Stimulated activated CD8-positive, alpha-beta memory T cell treated with anti-CD3 and anti-CD28 coated beads, Interleukin-2, amount 100 ng/mL, for 48 hours (primary cell): ENCODE measurements at regions not wholly inside any gene's neighbourhood (a gene's known extent, or its start where the extent isn't known, plus 50 kb on each side); places are given as distances from the start of the nearest gene placed in this dataset.

Source experiments
- DNase-seq, 2 donors: peaks; one replicate each; pipeline ENCODE4 v3.0.0-alpha.2; 2020; ENCODE audit warnings: low read depth in 2 of 2

DNA sequence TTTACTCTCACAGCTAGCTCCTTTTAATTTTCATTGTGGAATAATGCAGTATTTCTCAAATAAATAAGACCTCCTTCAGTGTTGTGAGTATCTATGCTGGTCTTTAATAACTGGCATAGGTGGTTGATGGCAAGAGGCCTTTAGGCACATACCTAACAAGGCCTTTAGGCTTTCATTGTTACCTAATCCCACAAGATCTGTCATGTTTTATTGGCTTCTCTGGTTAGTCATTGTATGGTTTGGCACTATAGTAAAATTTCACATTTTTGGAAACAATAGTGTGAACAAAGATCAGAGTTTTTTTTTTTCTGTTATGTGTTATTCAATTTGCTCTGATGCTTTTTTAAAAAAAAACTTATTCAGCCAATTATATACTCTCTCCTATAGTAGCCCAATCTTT is 89.8 kb upstream of the NEUROD1 start:
- no peak for DNase-seq

DNA sequence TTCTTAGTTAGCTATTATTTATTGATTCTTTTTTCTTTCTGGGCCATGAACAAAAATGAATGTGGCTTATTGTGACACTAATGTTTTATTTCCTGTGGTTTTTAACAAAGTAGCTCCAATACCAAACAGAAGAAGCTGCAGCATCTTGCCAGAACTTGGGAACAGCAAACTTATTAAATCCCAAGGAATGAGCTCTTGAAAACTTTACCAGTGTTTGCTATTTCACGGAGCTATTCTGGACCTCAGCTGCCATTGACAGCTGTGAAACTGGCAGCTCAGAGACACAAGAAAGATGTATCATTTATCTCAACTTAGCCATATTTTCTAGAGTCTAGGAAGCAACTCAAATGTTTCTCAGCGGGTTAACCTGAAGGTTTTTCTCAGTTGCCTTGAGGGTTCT is 91.0 kb upstream of the NEUROD1 start:
- no peak for DNase-seq

DNA sequence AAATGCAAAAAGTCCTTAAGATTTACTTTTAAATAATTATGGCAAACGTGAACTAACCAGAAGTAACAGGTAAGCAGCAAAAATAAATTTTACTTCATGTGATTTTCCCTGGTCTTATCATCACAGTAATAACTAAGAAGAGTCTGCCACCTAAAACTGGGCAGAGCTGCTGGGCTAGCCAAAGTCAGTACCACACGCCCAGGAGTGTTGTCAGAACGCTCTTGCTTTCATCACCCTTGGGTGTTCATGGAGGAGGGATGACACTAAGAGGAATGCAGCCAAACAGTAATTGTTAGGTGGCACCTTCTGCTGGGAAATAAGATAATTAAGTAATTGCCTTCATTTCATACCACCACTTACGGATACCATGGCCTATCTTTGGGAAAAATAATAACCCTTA is 92.0 kb upstream of the NEUROD1 start:
- no peak for DNase-seq

DNA sequence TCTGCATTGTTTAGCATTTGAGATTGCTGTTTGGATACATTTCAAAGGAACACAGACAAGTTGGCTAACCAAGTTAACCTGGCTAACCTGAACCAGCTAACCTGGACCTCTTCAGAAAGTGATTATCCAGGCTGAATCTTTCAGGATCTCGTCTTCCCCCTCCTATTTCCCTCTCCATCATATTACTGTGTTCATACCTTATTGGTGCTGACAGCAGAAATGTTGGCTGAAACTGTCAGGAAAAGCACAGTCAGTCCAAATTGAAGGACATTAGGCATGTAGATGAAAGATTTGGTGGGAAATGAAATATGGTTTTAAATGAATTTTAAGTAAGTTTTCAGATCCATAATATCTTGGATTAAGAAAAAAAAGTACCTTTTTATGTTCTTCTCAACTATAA is 92.5 kb upstream of the NEUROD1 start:
- no peak for DNase-seq

- no peak for DNase-seq
Measured at GRCh38 chr2:181774685-181775084, 94.4 kb upstream of the NEUROD1 start.

DNA sequence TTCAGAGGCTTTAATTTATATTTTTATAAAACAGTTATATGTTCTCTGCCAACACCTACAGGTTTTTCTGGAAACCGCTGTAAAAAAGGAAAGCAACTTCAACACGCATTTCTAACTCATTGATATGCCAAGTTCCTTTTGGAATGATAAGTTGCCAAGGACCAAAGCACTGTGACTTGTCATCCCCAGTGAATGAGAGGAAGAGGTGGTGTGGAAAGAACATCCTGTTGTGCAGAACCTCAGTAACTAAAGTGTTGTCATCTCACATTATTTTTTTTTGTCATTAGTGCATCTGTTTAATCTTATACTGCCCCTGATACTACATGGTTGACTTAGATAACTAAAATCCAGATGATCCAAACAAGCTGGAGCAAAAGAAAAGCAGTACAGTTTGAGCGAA is 96.0 kb upstream of the NEUROD1 start:
- no peak for DNase-seq

DNA sequence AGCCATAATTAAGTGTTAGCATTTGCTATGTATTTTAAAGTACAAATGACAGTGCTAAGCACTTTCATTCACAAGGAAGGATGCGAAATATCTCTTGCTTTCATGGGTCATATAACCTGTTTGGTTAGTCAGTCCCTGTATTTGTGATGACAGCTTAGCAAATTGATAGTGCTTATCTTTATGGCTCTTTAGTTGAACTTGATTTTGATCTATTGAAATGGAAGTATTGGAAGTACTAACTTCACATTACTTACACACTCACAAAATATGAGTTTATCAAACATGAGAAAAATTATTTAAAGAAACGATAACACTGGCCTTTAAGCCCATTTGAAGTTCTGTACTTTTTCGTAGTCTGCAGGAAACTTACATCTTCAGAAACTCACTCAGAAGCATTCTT is 97.4 kb upstream of the NEUROD1 start:
- no peak for DNase-seq

DNA sequence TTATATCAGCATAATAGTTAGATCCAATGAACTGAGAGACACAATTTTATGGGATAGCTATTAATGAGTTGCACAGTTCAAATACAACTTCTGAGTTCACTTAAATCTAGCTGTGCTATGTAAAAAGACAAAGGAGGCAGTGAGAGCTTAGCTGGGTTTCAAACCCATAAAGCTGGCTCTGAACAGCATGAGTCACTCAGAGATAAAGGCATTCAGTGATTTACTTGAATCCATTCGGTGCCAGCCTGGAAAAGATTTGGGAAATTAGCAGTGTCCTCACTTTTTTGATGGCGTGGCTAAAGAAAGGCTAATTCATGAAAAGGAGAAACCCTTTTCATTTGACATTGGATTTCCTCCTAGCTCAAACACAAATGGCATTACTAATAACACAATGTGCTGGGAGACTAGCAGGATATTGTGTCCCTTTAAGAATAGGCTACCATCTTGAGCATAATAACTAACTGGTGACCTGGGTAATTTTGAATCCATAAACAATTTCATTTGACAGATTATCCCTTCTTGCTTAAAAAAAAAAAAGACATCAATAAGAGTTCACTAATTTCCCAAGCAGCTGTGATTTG is 98.4 kb upstream of the NEUROD1 start:
- DNase-seq = no peak

DNA sequence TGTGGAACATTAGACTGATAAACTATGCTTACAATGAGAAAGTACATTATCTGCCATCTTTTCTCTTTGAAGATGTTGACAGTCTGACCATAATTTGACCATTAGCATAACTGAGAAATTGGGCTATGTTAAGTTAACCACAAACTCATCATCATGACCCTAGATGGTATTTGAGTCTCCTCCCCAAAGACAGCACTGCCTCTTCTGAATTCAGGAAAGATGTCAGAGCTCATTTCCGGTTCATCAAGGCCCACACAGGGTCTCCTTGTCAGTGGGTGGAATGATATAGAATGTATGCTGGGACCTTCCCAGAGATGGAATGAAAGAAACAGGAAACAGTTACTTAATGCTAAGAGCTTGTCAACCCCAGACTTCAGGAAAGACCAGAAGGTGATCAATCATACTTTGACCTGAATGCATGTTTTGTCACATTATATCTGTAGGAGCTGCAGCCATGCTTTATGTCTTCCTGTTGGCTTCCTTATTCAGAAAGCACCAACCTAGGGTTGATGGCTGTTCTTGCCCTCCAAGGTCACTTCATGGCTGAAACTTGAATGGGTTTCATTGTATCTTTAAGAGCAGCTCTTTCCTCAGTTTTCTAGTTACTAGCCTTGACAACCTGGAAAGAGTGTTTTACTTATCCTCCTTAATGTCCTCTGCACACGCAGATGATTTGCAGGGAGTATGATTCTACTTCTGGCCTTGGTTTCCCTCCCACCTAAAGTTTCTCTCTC is 99.1 kb upstream of the NEUROD1 start:
- DNase-seq = no peak

DNA sequence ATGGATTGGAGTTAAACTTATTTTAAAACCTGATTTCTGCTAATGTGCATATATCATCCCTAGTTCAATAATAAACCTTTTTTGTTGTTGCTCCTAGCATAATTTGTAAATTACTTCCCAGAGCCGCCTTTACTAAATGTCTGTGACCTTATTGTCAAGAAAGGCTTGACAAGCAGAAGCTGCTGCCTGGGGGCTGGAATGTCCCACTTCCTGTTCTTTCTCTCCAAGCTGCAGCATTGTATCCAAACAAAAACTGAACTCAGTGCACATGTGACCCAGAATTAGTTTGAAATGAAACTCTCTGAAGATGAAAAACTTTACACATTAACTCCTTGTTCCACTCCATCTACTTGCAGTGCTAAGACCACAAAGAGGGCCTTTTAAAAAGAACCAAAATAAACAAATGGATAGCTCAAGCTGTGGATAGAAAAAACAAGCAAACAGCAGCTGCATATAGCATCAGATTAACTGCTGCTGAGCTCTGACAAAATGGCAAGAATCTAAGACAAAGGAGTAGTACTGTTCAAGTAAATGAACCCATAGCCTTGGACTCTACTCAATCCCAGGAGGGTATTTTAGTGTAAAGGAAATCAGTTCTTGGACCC is 99.8 kb upstream of the NEUROD1 start:
- no peak for DNase-seq

DNA sequence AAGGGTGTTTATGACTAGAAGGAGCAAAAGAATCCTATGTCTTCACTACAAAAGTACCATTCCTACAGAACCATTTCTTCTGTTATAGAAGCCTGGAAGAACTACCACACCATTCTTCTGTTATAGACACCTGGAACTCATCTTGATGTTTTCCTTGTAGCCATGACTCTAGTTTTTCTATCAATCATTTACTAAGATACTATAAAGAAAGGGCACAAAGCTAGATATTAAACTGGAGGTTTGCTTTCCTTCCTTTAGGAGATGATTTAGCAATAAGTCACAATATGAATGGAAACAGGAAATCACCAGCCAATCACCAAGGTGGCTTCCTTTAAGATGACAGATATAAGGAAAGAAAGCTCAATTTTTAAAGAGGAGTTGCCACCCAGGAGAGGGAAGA is 100.3 kb upstream of the NEUROD1 start:
- no peak for DNase-seq

DNA sequence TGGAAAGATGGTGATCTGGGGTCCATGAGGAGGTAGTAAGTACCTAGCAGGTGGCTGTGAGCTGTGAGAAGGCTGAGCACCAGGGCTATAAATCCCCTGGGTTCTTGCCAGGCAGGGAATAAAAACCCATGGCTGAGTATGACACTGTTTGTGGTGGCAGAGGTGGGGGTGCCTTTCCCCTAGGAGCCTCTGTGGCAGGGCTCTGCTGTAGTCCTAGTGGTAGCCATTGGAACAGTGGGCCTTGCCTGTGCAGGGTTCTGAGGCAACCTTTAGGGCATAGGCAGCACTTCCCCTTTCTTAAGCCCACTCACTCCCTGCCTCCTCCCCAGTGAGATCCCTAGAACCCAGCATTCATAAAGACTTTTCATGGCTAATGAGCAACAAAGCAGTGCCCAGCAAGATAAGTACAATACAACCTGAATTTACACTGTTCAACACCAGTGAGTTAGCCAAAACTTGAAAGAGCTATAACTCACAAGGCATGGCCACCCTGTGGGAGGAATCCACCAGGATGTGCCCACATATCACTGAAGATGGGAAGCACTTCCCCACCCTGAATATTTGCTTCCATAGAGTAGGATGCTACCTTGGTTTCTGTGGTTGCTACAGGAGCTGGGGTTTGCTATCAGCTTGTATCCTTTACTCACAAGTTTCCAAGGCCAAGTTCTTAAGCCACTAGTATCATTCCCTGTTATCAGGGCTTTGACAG is 100.9 kb upstream of the NEUROD1 start:
- no peak for DNase-seq

- no peak for DNase-seq
Measured at GRCh38 chr2:181782660-181783059, 102.3 kb upstream of the NEUROD1 start.

GRCh38 chr2:181784556-181784955 is 104.2 kb upstream of the NEUROD1 start:
- no peak for DNase-seq

- no peak for DNase-seq
Measured at GRCh38 chr2:181785691-181786344, 105.5 kb upstream of the NEUROD1 start.

DNA sequence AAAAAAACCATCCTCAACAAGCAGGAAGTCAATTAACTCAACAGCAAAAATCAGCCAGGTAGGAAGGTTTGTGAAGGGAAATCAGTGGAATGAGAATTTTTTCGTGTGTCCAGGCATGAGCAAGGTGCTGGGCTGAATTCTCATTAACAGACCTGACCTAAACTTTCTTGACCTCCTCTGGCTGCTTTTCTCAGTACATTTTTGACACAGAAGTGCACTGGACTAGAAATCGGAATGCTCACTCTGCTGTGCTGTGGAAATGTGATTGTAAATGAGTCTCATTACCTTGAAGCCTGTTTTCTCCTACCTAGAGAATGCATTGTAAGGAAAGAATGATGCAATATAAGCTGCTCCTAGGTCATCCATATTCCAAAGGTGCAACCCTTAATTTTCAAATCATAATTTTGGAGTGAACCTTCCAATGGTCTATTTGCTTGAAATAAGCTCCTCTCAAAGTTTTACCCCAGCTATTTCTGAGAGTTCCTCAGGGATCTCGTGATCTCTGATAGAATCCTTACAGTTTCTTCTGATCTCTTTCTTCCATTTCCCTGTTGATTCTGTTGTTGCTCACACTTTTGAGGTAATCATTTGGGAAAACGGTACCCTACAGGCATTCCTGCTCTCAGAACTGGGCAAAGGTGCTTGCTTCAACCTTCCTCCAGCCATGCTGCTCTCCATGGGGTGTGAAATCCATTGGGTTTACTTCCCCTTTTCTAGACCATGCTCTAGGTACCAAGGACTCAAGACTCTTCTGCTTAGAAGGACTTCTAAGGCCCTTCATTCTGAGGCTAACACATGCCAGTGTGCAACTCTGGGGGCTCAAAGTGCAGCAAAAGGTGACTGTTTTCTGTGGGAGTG is 104.9 kb upstream of the ITPRID2 start:
- DNase-seq = no peak

DNA sequence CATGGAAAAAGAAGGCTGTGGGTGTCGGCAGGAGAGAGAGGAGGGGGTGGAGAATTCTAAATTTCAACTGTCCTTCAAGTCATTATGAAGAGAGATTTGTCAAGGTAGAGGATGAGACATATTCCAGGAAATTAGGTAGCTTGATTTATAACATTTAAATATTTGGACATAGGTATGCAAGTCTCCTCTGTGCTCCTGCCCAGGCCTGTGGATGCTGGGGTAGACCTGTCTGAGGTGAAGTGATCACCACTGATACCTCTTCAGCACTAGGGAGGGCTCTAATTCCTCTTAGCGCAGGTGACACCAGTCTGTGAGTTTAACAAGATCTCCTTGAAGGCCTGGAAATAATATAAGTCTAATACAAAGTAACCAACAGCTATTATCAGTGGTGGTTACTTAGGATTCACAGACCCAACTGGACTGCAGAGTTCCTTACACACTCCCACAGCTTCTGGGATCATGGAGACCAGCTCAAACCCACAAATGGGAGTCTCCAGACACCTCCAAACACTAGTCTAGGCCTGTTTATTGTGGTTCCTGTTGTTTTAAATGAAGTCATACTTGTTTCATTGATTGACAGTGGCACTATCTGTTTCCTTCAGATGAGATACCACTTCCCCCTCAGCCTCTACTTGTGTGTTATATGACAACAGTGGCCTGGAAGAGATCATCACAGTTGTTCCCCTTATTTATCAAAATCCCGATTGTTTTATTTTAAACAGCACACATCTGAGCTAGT is 104.1 kb upstream of the ITPRID2 start:
- no peak for DNase-seq

GRCh38 chr2:181788897-181789555 is 102.5 kb upstream of the ITPRID2 start:
- no peak for DNase-seq

GRCh38 chr2:181789827-181790448 is 101.6 kb upstream of the ITPRID2 start:
- DNase-seq = no peak
